Loucy (cell line): ENCODE measurements at regions not wholly inside any gene's neighbourhood (a gene's known extent, or its start where the extent isn't known, plus 50 kb on each side); places are given as distances from the start of the nearest gene placed in this dataset.

ENCODE experiments used
- H2AFZ ChIP-seq: fragments of 200-600 bp; sonication (generic); 2 replicates; pipeline ENCODE4 v1.6.0; 2016; ENCODE audit warnings: antibody characterized with exemption, mild to moderate bottlenecking, low read length, moderate library complexity
- H3F3A ChIP-seq: fragments of 200-600 bp; 2 replicates; pipeline ENCODE4 v1.6.0; 2016; ENCODE audit warnings: antibody characterized with exemption, low read depth, mild to moderate bottlenecking
- H3K27me3 ChIP-seq: fragments of 200-600 bp; sonication (generic); 2 replicates; pipeline ENCODE4 v1.6.1; 2014; ENCODE audit warnings: low read length, mild to moderate bottlenecking; ENCODE audit not compliant: insufficient read depth, poor library complexity, severe bottlenecking
- H3K36me3 ChIP-seq: fragments of 200-600 bp; sonication (generic); 2 replicates; pipeline ENCODE4 v1.6.1; 2016; ENCODE audit warnings: low read length; ENCODE audit not compliant: insufficient read depth
- H3K4me1 ChIP-seq: fragments of 200-600 bp; sonication (generic); 2 replicates; pipeline ENCODE4 v1.5.1; 2014; ENCODE audit warnings: low read length, mild to moderate bottlenecking; ENCODE audit not compliant: insufficient read depth, poor library complexity, severe bottlenecking
- H3K4me2 ChIP-seq: fragments of 200-600 bp; sonication (generic); 2 replicates; pipeline ENCODE4 v1.6.0; 2014; ENCODE audit warnings: antibody characterized with exemption, low read length, low read depth, mild to moderate bottlenecking; ENCODE audit not compliant: poor library complexity, severe bottlenecking
- H3K4me3 ChIP-seq: fragments of 200-600 bp; sonication (generic); 2 replicates; pipeline ENCODE4 v1.5.1; 2014; ENCODE audit warnings: low read length, mild to moderate bottlenecking, mixed read lengths; ENCODE audit not compliant: poor library complexity, severe bottlenecking
- H3K79me2 ChIP-seq: fragments of 200-600 bp; sonication (generic); 2 replicates; pipeline ENCODE4 v1.6.1; 2014; ENCODE audit warnings: low read length; ENCODE audit not compliant: insufficient read depth
- H3K9ac ChIP-seq: fragments of 200-600 bp; sonication (generic); 2 replicates; pipeline ENCODE4 v1.6.0; 2014; ENCODE audit warnings: mild to moderate bottlenecking, low read depth, low read length, moderate library complexity; ENCODE audit not compliant: poor library complexity, severe bottlenecking
- H3K9me2 ChIP-seq: fragments of 200-600 bp; sonication (generic); replicated peaks from 2 replicates; pipeline ENCODE4 v1.6.1; 2016; ENCODE audit warnings: low read depth, low read length, mixed read lengths
- H3K9me3 ChIP-seq: fragments of 200-600 bp; sonication (generic); 2 replicates; pipeline ENCODE4 v1.6.1; 2014; ENCODE audit warnings: mild to moderate bottlenecking, antibody characterized with exemption, low read length, low read depth; ENCODE audit not compliant: insufficient read depth
- H4K20me1 ChIP-seq: fragments of 200-600 bp; sonication (generic); 2 replicates; pipeline ENCODE4 v1.6.0; 2014; ENCODE audit warnings: antibody characterized with exemption, low read length, mild to moderate bottlenecking; ENCODE audit not compliant: insufficient read depth, poor library complexity, severe bottlenecking
- CTCF ChIP-seq: fragments of 200-600 bp; sonication (generic); conservative IDR thresholded peaks from 2 replicates; pipeline ENCODE4 v1.5.1; 2014; ENCODE audit warnings: mild to moderate bottlenecking, antibody characterized with exemption, low read length
- EZH2phosphoT487 ChIP-seq: fragments of 200-600 bp; IDR thresholded peaks from 2 replicates; pipeline ENCODE4 v1.6.1; 2018; ENCODE audit warnings: antibody characterized with exemption, mild to moderate bottlenecking, moderate library complexity, borderline replicate concordance

GRCh38 chr22:27538666-27539065 lies 262.9 kb downstream of the MN1 start:
- H4K20me1 ChIP-seq = no peaks in the 10 kb centered on the region
- H3F3A ChIP-seq = no peaks in the 10 kb centered on the region
- no peaks in the 10 kb centered on the region for H3K9me2 ChIP-seq
- H2AFZ ChIP-seq = no peak overlapping the region
- H3K36me3 ChIP-seq = no peaks in the 10 kb centered on the region
- no peak overlapping the region for H3K4me2 ChIP-seq
- no peak overlapping the region for H3K4me3 ChIP-seq
- no peaks in the 10 kb centered on the region for H3K4me1 ChIP-seq
- H3K79me2 ChIP-seq = no peaks in the 10 kb centered on the region
- TF ChIP-seq CTCF (no peak), EZH2phosphoT487 (no peak)
- H3K9ac ChIP-seq = no peak overlapping the region
- H3K27me3 ChIP-seq = no peaks in the 10 kb centered on the region
- no peaks in the 10 kb centered on the region for H3K9me3 ChIP-seq

GRCh38 chr22:27540247-27540646 lies 261.3 kb downstream of the MN1 start:
- no peak for TF ChIP-seq CTCF
- no peak for TF ChIP-seq EZH2phosphoT487
- Histone ChIP-seq H3K9ac (no peak overlapping the region), H3K9me2 (no peaks in the 10 kb centered on the region), H3K4me3 (no peak overlapping the region), H3K36me3 (no peaks in the 10 kb centered on the region), H2AFZ (no peak overlapping the region), H3K4me2 (no peak overlapping the region), H3K9me3 (no peaks in the 10 kb centered on the region), H3F3A (no peaks in the 10 kb centered on the region), H3K4me1 (no peaks in the 10 kb centered on the region), H3K27me3 (no peaks in the 10 kb centered on the region), H4K20me1 (no peaks in the 10 kb centered on the region), H3K79me2 (no peaks in the 10 kb centered on the region)

GRCh38 chr22:27540656-27541396 lies 260.7 kb downstream of the MN1 start:
- no peaks in the 10 kb centered on the region for H4K20me1 ChIP-seq
- no peak overlapping the region for H3K4me2 ChIP-seq
- H3K4me1 ChIP-seq = no peaks in the 10 kb centered on the region
- no peaks in the 10 kb centered on the region for H3K9me2 ChIP-seq
- H3K9me3 ChIP-seq = no peaks in the 10 kb centered on the region
- H3K9ac ChIP-seq = no peak overlapping the region
- H3K4me3 ChIP-seq = no peak overlapping the region
- no peaks in the 10 kb centered on the region for H3K36me3 ChIP-seq
- H3K27me3 ChIP-seq = no peaks in the 10 kb centered on the region
- H3F3A ChIP-seq = no peaks in the 10 kb centered on the region
- H2AFZ ChIP-seq = no peak overlapping the region
- no peaks in the 10 kb centered on the region for H3K79me2 ChIP-seq
- TF ChIP-seq CTCF (no peak), EZH2phosphoT487 (no peak)
